ENCODE measurements at regions not wholly inside any gene's neighbourhood (a gene's known extent, or its start where the extent isn't known, plus 50 kb on each side); places are given as distances from the start of the nearest gene placed in this dataset.

DNA sequence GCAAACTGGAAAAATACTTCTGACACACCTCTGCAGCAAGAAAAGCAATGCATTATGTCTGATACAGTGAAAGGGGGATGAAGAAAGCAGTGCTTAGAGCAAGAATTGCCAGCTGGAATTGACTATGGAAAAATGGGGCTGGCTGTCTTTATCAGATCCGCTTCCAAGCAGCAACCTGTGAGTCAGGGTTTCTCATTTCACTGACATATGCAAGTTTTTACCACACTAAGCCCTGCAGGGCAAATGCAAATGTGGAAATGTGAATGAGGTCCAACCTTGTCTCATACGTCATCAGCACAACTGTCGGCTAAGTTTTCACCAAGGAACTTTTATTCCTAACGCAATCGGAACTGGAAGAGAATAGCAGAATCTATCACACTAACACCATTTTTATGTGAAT, 172.5 kb upstream of the GADL1 start:
- TF ChIP-seq, protein P1, sequence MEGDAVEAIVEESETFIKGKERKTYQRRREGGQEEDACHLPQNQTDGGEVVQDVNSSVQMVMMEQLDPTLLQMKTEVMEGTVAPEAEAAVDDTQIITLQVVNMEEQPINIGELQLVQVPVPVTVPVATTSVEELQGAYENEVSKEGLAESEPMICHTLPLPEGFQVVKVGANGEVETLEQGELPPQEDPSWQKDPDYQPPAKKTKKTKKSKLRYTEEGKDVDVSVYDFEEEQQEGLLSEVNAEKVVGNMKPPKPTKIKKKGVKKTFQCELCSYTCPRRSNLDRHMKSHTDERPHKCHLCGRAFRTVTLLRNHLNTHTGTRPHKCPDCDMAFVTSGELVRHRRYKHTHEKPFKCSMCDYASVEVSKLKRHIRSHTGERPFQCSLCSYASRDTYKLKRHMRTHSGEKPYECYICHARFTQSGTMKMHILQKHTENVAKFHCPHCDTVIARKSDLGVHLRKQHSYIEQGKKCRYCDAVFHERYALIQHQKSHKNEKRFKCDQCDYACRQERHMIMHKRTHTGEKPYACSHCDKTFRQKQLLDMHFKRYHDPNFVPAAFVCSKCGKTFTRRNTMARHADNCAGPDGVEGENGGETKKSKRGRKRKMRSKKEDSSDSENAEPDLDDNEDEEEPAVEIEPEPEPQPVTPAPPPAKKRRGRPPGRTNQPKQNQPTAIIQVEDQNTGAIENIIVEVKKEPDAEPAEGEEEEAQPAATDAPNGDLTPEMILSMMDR (IDR thresholded peaks at IDR 0.05) = no peak
- TF ChIP-seq ZFX (IDR thresholded peaks at IDR 0.05; ENCODE audit: borderline replicate concordance) = no peak
